Liver (tissue), 7 donors: ENCODE measurements at regions not wholly inside any gene's neighbourhood (a gene's known extent, or its start where the extent isn't known, plus 50 kb on each side); places are given as distances from the start of the nearest gene placed in this dataset.

Source experiments
- DNase-seq: peaks from one replicate; pipeline ENCODE4 v3.0.0-alpha.2; 2017; ENCODE audit warnings: low spot score
- H3K27ac ChIP-seq, 2 donors: one replicate each; pipeline ENCODE4 v1.7.0; 2013; ENCODE audit warnings: inconsistent platforms in 2 of 2, low read length in 2 of 2, control low read depth in 1 of 2, low read depth in 1 of 2, mild to moderate bottlenecking in 1 of 2
- H3K27me3 ChIP-seq, 4 donors: one replicate each; pipeline versions ENCODE4 v1.6.1 to v1.7.0; 2013; ENCODE audit warnings: low read length in 3 of 4, inconsistent platforms in 1 of 4, mild to moderate bottlenecking in 1 of 4, moderate library complexity in 1 of 4; ENCODE audit not compliant: control insufficient read depth in 4 of 4, insufficient read depth in 4 of 4
- H3K36me3 ChIP-seq, 4 donors: one replicate each; pipeline versions ENCODE4 v1.6.1 to v1.7.0; 2013; ENCODE audit warnings: low read length in 3 of 4, mild to moderate bottlenecking in 3 of 4, low read depth in 1 of 4, moderate library complexity in 1 of 4; ENCODE audit not compliant: control insufficient read depth in 4 of 4, insufficient read depth in 3 of 4
- H3K4me1 ChIP-seq, 4 donors: one replicate each; pipeline versions ENCODE4 v1.6.1 to v1.7.0; 2013; ENCODE audit warnings: low read length in 3 of 4, mild to moderate bottlenecking in 3 of 4, moderate library complexity in 1 of 4; ENCODE audit not compliant: control insufficient read depth in 4 of 4, insufficient read depth in 4 of 4
- H3K4me3 ChIP-seq, 3 donors: one replicate each; pipeline versions ENCODE4 v1.6.1 to v1.7.0; 2013; ENCODE audit warnings: low read length in 3 of 3, control low read depth in 1 of 3, low read depth in 1 of 3, mild to moderate bottlenecking in 1 of 3
- H3K9ac ChIP-seq, 2 donors: one replicate each; pipeline ENCODE4 v1.7.0; 2013; ENCODE audit warnings: low read length in 2 of 2, mild to moderate bottlenecking in 2 of 2, moderate library complexity in 2 of 2, control low read depth in 1 of 2, low read depth in 1 of 2
- H3K9me3 ChIP-seq, 4 donors: one replicate each; pipeline versions ENCODE4 v1.6.1 to v1.7.0; 2013; ENCODE audit warnings: low read length in 3 of 4; ENCODE audit not compliant: control insufficient read depth in 4 of 4
- ATF3 ChIP-seq: IDR thresholded peaks from 2 replicates; pipeline ENCODE4 v1.6.1; 2016; ENCODE audit warnings: antibody characterized with exemption
- EGR1 ChIP-seq, 2 donors: IDR thresholded peaks; 2 replicates each; pipeline ENCODE4 v1.6.1; 2016 to 2018; ENCODE audit warnings: antibody characterized with exemption in 2 of 2, low read depth in 2 of 2
- FOXA1 ChIP-seq: IDR thresholded peaks from 2 replicates; pipeline ENCODE4 v1.6.1; 2016; ENCODE audit warnings: antibody characterized with exemption
- FOXA2 ChIP-seq: IDR thresholded peaks from 2 replicates; pipeline ENCODE4 v1.6.1; 2016; ENCODE audit warnings: antibody characterized with exemption
- JUND ChIP-seq, 2 donors: IDR thresholded peaks; 2 replicates each; pipeline ENCODE4 v1.6.1; 2016; ENCODE audit warnings: antibody characterized with exemption in 2 of 2
- MAX ChIP-seq: IDR thresholded peaks from 2 replicates; pipeline ENCODE4 v1.6.1; 2016; ENCODE audit warnings: antibody characterized with exemption
- RAD21 ChIP-seq, 2 donors: IDR thresholded peaks; 2 replicates each; pipeline ENCODE4 v1.6.1; 2016; ENCODE audit warnings: antibody characterized with exemption in 2 of 2, mild to moderate bottlenecking in 2 of 2
- SP1 ChIP-seq: IDR thresholded peaks from 2 replicates; pipeline ENCODE4 v1.6.1; 2018; ENCODE audit warnings: antibody characterized with exemption, mild to moderate bottlenecking
- YY1 ChIP-seq: IDR thresholded peaks from 2 replicates; pipeline ENCODE4 v1.6.1; 2016; ENCODE audit warnings: antibody characterized with exemption, mild to moderate bottlenecking
- ZBTB33 ChIP-seq: IDR thresholded peaks from 2 replicates; pipeline ENCODE4 v1.6.1; 2016; ENCODE audit warnings: antibody characterized with exemption
- WGBS: extraction: QIAGEN DNeasy Blood & Tissue Kit; methylation state at CpG from one replicate; pipeline ENCODE4 v1.1.7; 2013; 5-methylcytosine and 5-hydroxymethylcytosine counted together
- donor health status: healthy.
- donor health status: healthy.
- donor health status: healthy.
- donor health status: healthy.

GRCh38 chr3:189080745-189081144 is 91.0 kb upstream of the TPRG1 start:
- Histone ChIP-seq H3K4me1 (no peaks in the 10 kb centered on the region), H3K4me3 (no peak overlapping the region), H3K27ac (no peak overlapping the region), H3K9me3 (no peaks in the 10 kb centered on the region), H3K9ac (no peak overlapping the region), H3K36me3 (peaks cover 3 to 6% (median 4%) of the 10 kb centered on the region in 4 donors), H3K27me3 (no peaks in the 10 kb centered on the region)
- 74% methylated on average over 2 of the region's 2 CpGs for WGBS
- DNase-seq = no peak
- TF ChIP-seq SP1 (no peak), ATF3 (no peak), MAX (no peak), JUND (IDR thresholded peaks at IDR 0.05) (no peak), ZBTB33 (no peak), FOXA1 (no peak), FOXA2 (no peak)

GRCh38 chr3:189082666-189083427 is 88.9 kb upstream of the TPRG1 start:
- 91% methylated on average over 7 of the region's 7 CpGs for WGBS
- Histone ChIP-seq H3K36me3 (peaks cover 3 to 6% (median 4%) of the 10 kb centered on the region in 4 donors), H3K4me1 (no peaks in the 10 kb centered on the region), H3K27ac (no peak overlapping the region), H3K9me3 (no peaks in the 10 kb centered on the region), H3K27me3 (no peaks in the 10 kb centered on the region), H3K9ac (no peak overlapping the region), H3K4me3 (no peak overlapping the region)
- no peak for DNase-seq
- TF ChIP-seq YY1 (no peak), ATF3 (no peak), FOXA2 (no peak), FOXA1 (no peak), ZBTB33 (no peak)

- TF ChIP-seq JUND (IDR thresholded peaks at IDR 0.05) = no peak
- TF ChIP-seq RAD21 (IDR thresholded peaks at IDR 0.05) = no peak
- no peak for TF ChIP-seq EGR1 (IDR thresholded peaks at IDR 0.05; ENCODE audit: low read depth in 2 of 2)
- H3K4me3 ChIP-seq = no peak overlapping the region
- no peaks in the 10 kb centered on the region for H3K4me1 ChIP-seq
- H3K36me3 ChIP-seq = peaks cover 3 to 6% (median 4%) of the 10 kb centered on the region in 4 donors
- WGBS = 82% methylated on average over 4 of the region's 4 CpGs
- H3K9ac ChIP-seq = no peak overlapping the region
- H3K27me3 ChIP-seq = no peaks in the 10 kb centered on the region
- H3K27ac ChIP-seq = no peak overlapping the region
- no peak for DNase-seq
- no peaks in the 10 kb centered on the region for H3K9me3 ChIP-seq
Observed at GRCh38 chr3:189084620-189085019, 87.2 kb upstream of the TPRG1 start.
